ENCODE measurements at regions not wholly inside any gene's neighbourhood (a gene's known extent, or its start where the extent isn't known, plus 50 kb on each side); places are given as distances from the start of the nearest gene placed in this dataset.

GRCh38 chr2:133974353-133974752 lies 279.5 kb upstream of the MGAT5 start:
- TF ChIP-seq EZH2 (IDR thresholded peaks at IDR 0.05; ENCODE audit: borderline replicate concordance, insufficient read depth, low read depth, low read length, poor library complexity, severe bottlenecking) (no peak), CTCF (IDR thresholded peaks at IDR 0.05) (no peak)
